ENCODE measurements at regions not wholly inside any gene's neighbourhood (a gene's known extent, or its start where the extent isn't known, plus 50 kb on each side); places are given as distances from the start of the nearest gene placed in this dataset.

GRCh38 chr3:8438507-8439079 lies 63.0 kb upstream of the LMCD1 start:
- no peak for TF ChIP-seq CEBPB (IDR thresholded peaks at IDR 0.05; ENCODE audit: borderline replicate concordance in 1 of 2, low read depth in 2 of 2, low read length in 2 of 2)
- no peak for TF ChIP-seq MAX (IDR thresholded peaks at IDR 0.05; ENCODE audit: low read depth, low read length)
- no peak for TF ChIP-seq SRF (IDR thresholded peaks at IDR 0.05; ENCODE audit: low read depth in 2 of 2, low read length in 2 of 2)
- TF ChIP-seq POLR2A (IDR thresholded peaks at IDR 0.05; ENCODE audit: low read depth, low read length) = no peak
- TF ChIP-seq SMAD1 (IDR thresholded peaks at IDR 0.05; ENCODE audit: low read depth, partially characterized antibody) = no peak
